ENCODE measurements at regions not wholly inside any gene's neighbourhood (a gene's known extent, or its start where the extent isn't known, plus 50 kb on each side); places are given as distances from the start of the nearest gene placed in this dataset.

GRCh38 chr2:183597841-183598240 lies 473.6 kb downstream of the NUP35 start:
- no peak overlapping the region for H2AFZ ChIP-seq (ENCODE audit: low read length)
- H3K4me3 ChIP-seq (ENCODE audit: low read depth, low read length, poor library complexity, severe bottlenecking), result no peak overlapping the region
- H3K27me3 ChIP-seq (ENCODE audit: insufficient read depth, low read length), result no peaks in the 10 kb centered on the region
- H3K36me3 ChIP-seq (ENCODE audit: insufficient read depth, low read length), result no peaks in the 10 kb centered on the region
- H3K4me1 ChIP-seq (ENCODE audit: insufficient read depth, low read length, severe bottlenecking), result no peaks in the 10 kb centered on the region
- no peaks in the 10 kb centered on the region for H3K79me2 ChIP-seq (ENCODE audit: insufficient read depth, low read length)
- no peaks in the 10 kb centered on the region for H3K9me2 ChIP-seq (ENCODE audit: low read depth, low read length)
- H3K27ac ChIP-seq (ENCODE audit: low read depth, low read length, poor library complexity, severe bottlenecking), result no peak overlapping the region
- no peaks in the 10 kb centered on the region for H3F3A ChIP-seq (ENCODE audit: insufficient read depth, low read length)
- no peaks in the 10 kb centered on the region for H3K9me3 ChIP-seq (ENCODE audit: low read length)
- no peak overlapping the region for H3K4me2 ChIP-seq (ENCODE audit: low read length)
- no peaks in the 10 kb centered on the region for H4K20me1 ChIP-seq (ENCODE audit: insufficient read depth, low read length)
- H3K9ac ChIP-seq (ENCODE audit: low read length), result no peak overlapping the region
- TF ChIP-seq EZH2 (IDR thresholded peaks at IDR 0.05; ENCODE audit: borderline replicate concordance, low read length), result no peak
- TF ChIP-seq CTCF (IDR thresholded peaks at IDR 0.05; ENCODE audit: low read length), result no peak

- no peak overlapping the region for H3K4me3 ChIP-seq (ENCODE audit: low read depth, low read length, poor library complexity, severe bottlenecking)
- no peaks in the 10 kb centered on the region for H3K9me3 ChIP-seq (ENCODE audit: low read length)
- no peak overlapping the region for H3K27ac ChIP-seq (ENCODE audit: low read depth, low read length, poor library complexity, severe bottlenecking)
- H3K4me1 ChIP-seq (ENCODE audit: insufficient read depth, low read length, severe bottlenecking), result no peaks in the 10 kb centered on the region
- H3K27me3 ChIP-seq (ENCODE audit: insufficient read depth, low read length), result no peaks in the 10 kb centered on the region
- no peaks in the 10 kb centered on the region for H3K9me2 ChIP-seq (ENCODE audit: low read depth, low read length)
- no peak overlapping the region for H3K9ac ChIP-seq (ENCODE audit: low read length)
- H4K20me1 ChIP-seq (ENCODE audit: insufficient read depth, low read length), result no peaks in the 10 kb centered on the region
- no peaks in the 10 kb centered on the region for H3K79me2 ChIP-seq (ENCODE audit: insufficient read depth, low read length)
- H3F3A ChIP-seq (ENCODE audit: insufficient read depth, low read length), result no peaks in the 10 kb centered on the region
- no peak for TF ChIP-seq EZH2 (IDR thresholded peaks at IDR 0.05; ENCODE audit: borderline replicate concordance, low read length)
- TF ChIP-seq CTCF (IDR thresholded peaks at IDR 0.05; ENCODE audit: low read length), result no peak
- no peaks in the 10 kb centered on the region for H3K36me3 ChIP-seq (ENCODE audit: insufficient read depth, low read length)
- no peak overlapping the region for H3K4me2 ChIP-seq (ENCODE audit: low read length)
- H2AFZ ChIP-seq (ENCODE audit: low read length), result no peak overlapping the region
Measured at GRCh38 chr2:183604065-183604464, 479.8 kb downstream of the NUP35 start.

DNA sequence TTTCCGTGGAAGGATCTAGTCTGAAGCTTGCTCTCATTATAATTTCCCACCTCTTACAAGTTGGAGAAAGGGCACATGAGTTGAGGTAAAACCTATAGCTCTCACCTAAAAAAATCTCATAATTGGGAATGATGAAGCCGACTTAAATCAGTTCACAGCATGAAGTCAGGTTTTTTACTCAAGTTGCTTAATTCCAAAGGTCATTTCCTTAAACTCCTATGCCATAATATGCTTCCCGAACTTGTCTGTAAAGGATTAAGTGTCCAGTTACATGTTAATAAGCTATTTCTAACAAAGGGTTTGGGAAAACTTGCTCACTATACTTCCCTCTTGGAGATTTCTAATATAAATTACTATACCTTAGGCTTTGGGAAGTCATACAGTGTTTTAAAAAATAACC lies 481.2 kb downstream of the NUP35 start:
- TF ChIP-seq EZH2 (IDR thresholded peaks at IDR 0.05; ENCODE audit: borderline replicate concordance, low read length) (no peak), CTCF (IDR thresholded peaks at IDR 0.05; ENCODE audit: low read length) (no peak)
- H3K36me3 ChIP-seq (ENCODE audit: insufficient read depth, low read length), result no peaks in the 10 kb centered on the region
- H3K9me3 ChIP-seq (ENCODE audit: low read length), result no peaks in the 10 kb centered on the region
- H3K9me2 ChIP-seq (ENCODE audit: low read depth, low read length), result no peaks in the 10 kb centered on the region
- H3K79me2 ChIP-seq (ENCODE audit: insufficient read depth, low read length), result no peaks in the 10 kb centered on the region
- H3K9ac ChIP-seq (ENCODE audit: low read length), result no peak overlapping the region
- no peak overlapping the region for H3K27ac ChIP-seq (ENCODE audit: low read depth, low read length, poor library complexity, severe bottlenecking)
- H3F3A ChIP-seq (ENCODE audit: insufficient read depth, low read length), result no peaks in the 10 kb centered on the region
- H3K4me3 ChIP-seq (ENCODE audit: low read depth, low read length, poor library complexity, severe bottlenecking), result no peak overlapping the region
- no peaks in the 10 kb centered on the region for H4K20me1 ChIP-seq (ENCODE audit: insufficient read depth, low read length)
- H3K4me1 ChIP-seq (ENCODE audit: insufficient read depth, low read length, severe bottlenecking), result no peaks in the 10 kb centered on the region
- H3K4me2 ChIP-seq (ENCODE audit: low read length), result no peak overlapping the region
- H2AFZ ChIP-seq (ENCODE audit: low read length), result no peak overlapping the region
- H3K27me3 ChIP-seq (ENCODE audit: insufficient read depth, low read length), result no peaks in the 10 kb centered on the region

Measured in OCI-LY1 (cell line).